GM12873 (cell line): ENCODE measurements at regions not wholly inside any gene's neighbourhood (a gene's known extent, or its start where the extent isn't known, plus 50 kb on each side); places are given as distances from the start of the nearest gene placed in this dataset.

Experiments used
- CTCF ChIP-seq: IDR thresholded peaks from 2 replicates; pipeline ENCODE4 v1.5.1; 2012; ENCODE audit warnings: low read depth, mild to moderate bottlenecking, moderate library complexity, low read length, control low read depth; ENCODE audit not compliant: insufficient read depth; ENCODE audit errors: missing control alignments

- TF ChIP-seq CTCF, result no peak
Observed at GRCh38 chr5:130549884-130550561, 615.0 kb downstream of the HINT1 start.

- no peak for TF ChIP-seq CTCF
Observed at GRCh38 chr5:130546211-130546610, 618.8 kb downstream of the HINT1 start.

GRCh38 chr5:130545291-130545690, 619.8 kb downstream of the HINT1 start:
- no peak for TF ChIP-seq CTCF

GRCh38 chr5:130541617-130542221, 623.3 kb downstream of the HINT1 start:
- no peak for TF ChIP-seq CTCF

- TF ChIP-seq CTCF, result no peak
Observed at GRCh38 chr5:130536691-130537090, 628.4 kb downstream of the HINT1 start.

GRCh38 chr5:130532786-130533185, 628.5 kb downstream of the CHSY3 start:
- TF ChIP-seq CTCF, result no peak

- no peak for TF ChIP-seq CTCF
Observed at GRCh38 chr5:130529511-130530485, 625.5 kb downstream of the CHSY3 start.
